ENCODE measurements at regions not wholly inside any gene's neighbourhood (a gene's known extent, or its start where the extent isn't known, plus 50 kb on each side); places are given as distances from the start of the nearest gene placed in this dataset.

- Histone ChIP-seq H3K4ac (ENCODE audit: low read depth, low read length) (no peak overlapping the region), H4K5ac (ENCODE audit: low read depth, low read length) (no peak overlapping the region), H2BK20ac (ENCODE audit: low read depth, low read length) (no peak overlapping the region), H4K8ac (ENCODE audit: low read depth in 2 of 2, low read length in 2 of 2) (no peak overlapping the region), H3K27me3 (ENCODE audit: control insufficient read depth, insufficient read depth, low read length) (peaks cover 5% of the 10 kb centered on the region), H2BK15ac (ENCODE audit: low read depth, low read length) (no peak overlapping the region), H3K9me3 (ENCODE audit: control insufficient read depth, insufficient read depth, low read length) (no peaks in the 10 kb centered on the region), H3K9ac (ENCODE audit: low read depth, low read length) (no peak overlapping the region), H2AK9ac (replicated peaks; ENCODE audit: low read depth, low read length, poor library complexity) (no peak overlapping the region), H3K18ac (ENCODE audit: low read depth, low read length) (no peak overlapping the region), H4K20me1 (ENCODE audit: insufficient read depth, low read length) (no peaks in the 10 kb centered on the region), H3K4me2 (ENCODE audit: low read depth, low read length) (no peak overlapping the region), H2BK120ac (ENCODE audit: low read depth, low read length) (no peak overlapping the region), H2AK5ac (ENCODE audit: low read depth, low read length) (no peak overlapping the region), H3K23ac (ENCODE audit: low read depth, low read length) (no peak overlapping the region), H3K4me1 (ENCODE audit: control insufficient read depth, insufficient read depth, low read length) (no peaks in the 10 kb centered on the region), H3K56ac (ENCODE audit: extremely low read depth, insufficient read depth, low read length) (no peak overlapping the region), H3K14ac (replicated peaks; ENCODE audit: low read depth, low read length) (no peak overlapping the region), H3K79me1 (ENCODE audit: low read depth in 1 of 2, low read length in 2 of 2) (no peaks in the 10 kb centered on the region), H2AFZ (replicated peaks; ENCODE audit: low read length, poor library complexity) (peak overlapping the region; percentile 54), H3K9me1 (ENCODE audit: insufficient read depth, low read length) (no peaks in the 10 kb centered on the region; the same call in 1 of the 2 replicates), H4K91ac (ENCODE audit: insufficient read depth, low read depth, low read length) (no peak overlapping the region), H2BK5ac (ENCODE audit: low read depth, low read length, poor library complexity, severe bottlenecking) (no peak overlapping the region), H3K36me3 (ENCODE audit: control insufficient read depth, insufficient read depth, low read length) (no peaks in the 10 kb centered on the region), H3K27ac (ENCODE audit: insufficient read depth, low read length) (no peak overlapping the region), H3K4me3 (ENCODE audit: insufficient read depth, low read depth, low read length) (no peak overlapping the region)
- in situ Hi-C loops (cut with MboI; ENCODE audit: low sequenced_read_pairs) (no loop called here), dilution Hi-C loops (cut with HindIII; ENCODE audit: low sequenced_read_pairs, unreplicated experiment) (no loop called here), intact Hi-C loops (cut with micrococcal nuclease) (no loop called here)
- ChIA-PET CTCF (interaction anchor here (0.7 kb wide), 1 partner anchor 44 kb away, joined by 3 read pairs; no protein-coding TSS in a partner anchor), POLR2A (ENCODE audit: unreplicated experiment) (no interaction called here)
- no TSS peak for BruUV-seq (replicated peaks)
- TF ChIP-seq ELK1 (IDR thresholded peaks at IDR 0.05; ENCODE audit: borderline replicate concordance, low read depth, low read length) = no peak
- no peak for TF ChIP-seq MAFK (IDR thresholded peaks at IDR 0.05; ENCODE audit: low read depth, low read length)
- TF ChIP-seq MXI1 (IDR thresholded peaks at IDR 0.05; ENCODE audit: borderline replicate concordance, low read depth, low read length) = no peak
- TF ChIP-seq USF2 (IDR thresholded peaks at IDR 0.05; ENCODE audit: low read depth, low read length) = no peak
- TF ChIP-seq CEBPB (IDR thresholded peaks at IDR 0.05; ENCODE audit: low read depth, low read length) = no peak
- TF ChIP-seq NFE2L2 (IDR thresholded peaks at IDR 0.05; ENCODE audit: low read depth, low read length) = no peak
- no peak for TF ChIP-seq FOS (IDR thresholded peaks at IDR 0.05; ENCODE audit: low read depth, low read length)
- TF ChIP-seq POLR2A (IDR thresholded peaks at IDR 0.05; ENCODE audit: low read depth, low read length) = no peak
- no peak for TF ChIP-seq BHLHE40 (IDR thresholded peaks at IDR 0.05; ENCODE audit: low read depth, low read length)
- TF ChIP-seq CTCF (conservative IDR thresholded peaks at IDR 0.05; ENCODE audit: low read depth, low read length) = no peak
- TF ChIP-seq RAD21 (IDR thresholded peaks at IDR 0.05; ENCODE audit: low read length) = no peak
- DNase-seq (no peak), ATAC-seq (ENCODE audit: low read depth) (no peak)
- 58% methylated on average over 2 of the region's 7 CpGs; no CpG with 5 or more reads in 1 of the 2 experiments for WGBS, 2 experiments (ENCODE audit: extremely low coverage in 2 of 2, insufficient read length in 1 of 2)
Measured at GRCh38 chr11:112400476-112401014, 139.9 kb upstream of the PLET1 start.
